Progenitor cell of endocrine pancreas (in vitro differentiated cells): ENCODE measurements at regions not wholly inside any gene's neighbourhood (a gene's known extent, or its start where the extent isn't known, plus 50 kb on each side); places are given as distances from the start of the nearest gene placed in this dataset.
"Not testable (repeated sequence)": the region's sequence is repeated elsewhere in the genome, so short reads cannot be mapped to it uniquely, and the experiment has no call there.

Experiments used
- DNase-seq: peaks from one replicate; pipeline ENCODE4 v3.0.0; 2021; ENCODE audit warnings: low spot score; ENCODE audit not compliant: unreplicated experiment
- H3K27ac Mint-ChIP-seq: 2 replicates; pipeline ENCODE4 v1.8.0; 2021; ENCODE audit warnings: mild to moderate bottlenecking, moderate library complexity, mixed read lengths
- H3K27me3 Mint-ChIP-seq: 2 replicates; pipeline ENCODE4 v1.8.0; 2021; ENCODE audit warnings: mixed read lengths
- H3K36me3 Mint-ChIP-seq: 2 replicates; pipeline ENCODE4 v1.8.0; 2022; ENCODE audit warnings: mixed read lengths; ENCODE audit not compliant: insufficient read depth
- H3K4me1 Mint-ChIP-seq: 2 replicates; pipeline ENCODE4 v1.8.0; 2021; ENCODE audit warnings: low read depth, mixed read lengths
- H3K4me3 Mint-ChIP-seq: 2 replicates; pipeline ENCODE4 v1.8.0; 2021; ENCODE audit warnings: low read depth, mild to moderate bottlenecking, moderate library complexity, mixed read lengths
- H3K9me3 Mint-ChIP-seq: 2 replicates; pipeline ENCODE4 v1.8.0; 2021; ENCODE audit warnings: low read depth, mixed read lengths
- TF ChIP-seq, protein P1 (sequence below): fragments of 200-600 bp; sonication (generic); IDR thresholded peaks from one replicate; pipeline ENCODE4 v1.5.0; 2021; ENCODE audit warnings: antibody characterized with exemption, mild to moderate bottlenecking; ENCODE audit not compliant: unreplicated experiment

DNA sequence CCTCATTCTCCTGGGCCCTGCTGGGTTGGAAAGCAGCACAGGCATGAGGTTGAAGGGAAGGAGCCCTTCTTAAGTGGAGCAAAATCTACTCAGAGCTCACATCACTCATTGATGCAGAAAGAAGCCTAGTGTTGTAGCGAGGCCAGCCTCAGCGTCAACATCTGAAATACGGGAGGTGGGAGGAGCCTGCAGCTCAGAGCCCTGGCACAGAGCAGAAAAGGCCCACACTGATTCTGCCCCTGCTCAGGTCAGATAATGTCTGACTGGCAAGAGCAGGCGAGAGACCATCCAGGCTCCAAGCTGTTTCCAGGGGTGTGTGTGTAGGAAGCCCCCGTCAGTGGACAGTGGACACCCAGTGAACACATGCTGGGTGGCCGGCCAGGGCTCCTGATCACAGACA lies 1541.6 kb downstream of the TSPY10 start:
- DNase-seq = no peak
- TF ChIP-seq, protein P1, sequence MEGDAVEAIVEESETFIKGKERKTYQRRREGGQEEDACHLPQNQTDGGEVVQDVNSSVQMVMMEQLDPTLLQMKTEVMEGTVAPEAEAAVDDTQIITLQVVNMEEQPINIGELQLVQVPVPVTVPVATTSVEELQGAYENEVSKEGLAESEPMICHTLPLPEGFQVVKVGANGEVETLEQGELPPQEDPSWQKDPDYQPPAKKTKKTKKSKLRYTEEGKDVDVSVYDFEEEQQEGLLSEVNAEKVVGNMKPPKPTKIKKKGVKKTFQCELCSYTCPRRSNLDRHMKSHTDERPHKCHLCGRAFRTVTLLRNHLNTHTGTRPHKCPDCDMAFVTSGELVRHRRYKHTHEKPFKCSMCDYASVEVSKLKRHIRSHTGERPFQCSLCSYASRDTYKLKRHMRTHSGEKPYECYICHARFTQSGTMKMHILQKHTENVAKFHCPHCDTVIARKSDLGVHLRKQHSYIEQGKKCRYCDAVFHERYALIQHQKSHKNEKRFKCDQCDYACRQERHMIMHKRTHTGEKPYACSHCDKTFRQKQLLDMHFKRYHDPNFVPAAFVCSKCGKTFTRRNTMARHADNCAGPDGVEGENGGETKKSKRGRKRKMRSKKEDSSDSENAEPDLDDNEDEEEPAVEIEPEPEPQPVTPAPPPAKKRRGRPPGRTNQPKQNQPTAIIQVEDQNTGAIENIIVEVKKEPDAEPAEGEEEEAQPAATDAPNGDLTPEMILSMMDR = no peak
- Mint-ChIP-seq H3K36me3 (no peaks in the 10 kb centered on the region), H3K27me3 (no peaks in the 10 kb centered on the region), H3K27ac (no peak overlapping the region), H3K4me1 (no peaks in the 10 kb centered on the region), H3K4me3 (no peak overlapping the region), H3K9me3 (no peaks in the 10 kb centered on the region)

DNA sequence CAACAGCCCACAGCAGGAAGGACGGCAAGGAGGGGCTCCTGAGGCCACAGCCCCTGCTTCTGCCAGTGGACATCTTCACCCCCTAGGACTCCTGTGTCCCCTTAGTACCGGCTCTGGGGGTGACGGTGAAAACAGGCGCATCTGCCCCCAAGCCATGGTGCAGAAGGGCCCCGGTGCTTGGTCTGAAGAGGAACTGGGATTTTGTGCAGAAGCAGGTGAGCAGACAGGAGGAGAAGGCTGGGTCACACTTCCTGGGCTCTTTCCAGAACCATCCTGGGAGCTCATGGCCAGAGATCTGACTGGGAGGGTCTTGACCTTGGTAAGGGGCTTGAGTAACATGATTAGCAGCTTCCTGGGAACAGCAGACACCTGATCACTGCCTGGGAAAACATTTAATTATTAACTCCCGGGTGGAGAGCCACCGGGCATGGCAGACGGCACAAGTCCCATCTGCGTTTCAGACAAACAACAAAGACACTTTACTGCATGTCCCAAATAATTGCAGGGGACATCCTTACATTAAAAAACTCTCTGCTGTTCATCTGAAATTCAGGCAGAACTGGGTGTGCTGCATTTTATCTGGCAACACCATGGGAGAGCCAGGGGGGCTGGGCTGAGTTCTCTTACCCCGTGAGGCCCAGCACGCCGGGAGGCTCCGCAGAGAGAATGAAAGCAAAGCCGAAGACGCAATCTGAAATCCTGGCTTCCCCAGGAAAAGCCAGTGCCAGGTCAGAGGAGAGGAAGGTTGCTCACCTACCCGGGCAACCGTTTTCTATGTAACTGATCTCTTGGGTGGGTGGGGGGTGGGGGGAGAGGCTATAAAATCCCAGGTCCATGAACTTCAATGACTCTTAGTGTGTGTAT lies 1542.8 kb downstream of the TSPY10 start:
- H3K27ac Mint-ChIP-seq = no peak overlapping the region
- H3K36me3 Mint-ChIP-seq = no peaks in the 10 kb centered on the region
- H3K27me3 Mint-ChIP-seq = no peaks in the 10 kb centered on the region
- no peak overlapping the region for H3K4me3 Mint-ChIP-seq
- TF ChIP-seq, protein P1 = no peak
- no peaks in the 10 kb centered on the region for H3K4me1 Mint-ChIP-seq
- H3K9me3 Mint-ChIP-seq = no peaks in the 10 kb centered on the region
- no peak for DNase-seq

DNA sequence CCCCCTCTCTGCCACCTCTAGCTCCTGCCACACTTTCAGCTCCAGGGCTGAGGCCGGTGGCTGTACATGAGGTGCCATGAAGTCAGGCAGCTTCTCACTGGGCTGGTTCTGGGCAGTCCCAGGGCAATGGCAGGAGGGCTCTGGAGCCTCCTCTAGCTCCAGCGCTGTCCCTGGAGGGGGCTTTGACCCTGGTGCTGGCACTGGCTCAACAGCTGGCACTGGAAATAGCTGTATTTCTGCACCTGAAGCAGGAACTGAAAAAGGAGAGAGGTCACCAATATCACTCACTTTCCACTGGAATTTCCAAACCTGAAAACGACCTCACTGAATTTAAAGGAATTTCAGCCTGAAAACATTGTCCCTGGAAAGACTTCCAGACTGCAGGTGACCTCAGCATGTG lies 1558.1 kb downstream of the TSPY10 start:
- not testable (repeated sequence) for H3K27me3 Mint-ChIP-seq, H3K27ac Mint-ChIP-seq, H3K4me3 Mint-ChIP-seq

DNA sequence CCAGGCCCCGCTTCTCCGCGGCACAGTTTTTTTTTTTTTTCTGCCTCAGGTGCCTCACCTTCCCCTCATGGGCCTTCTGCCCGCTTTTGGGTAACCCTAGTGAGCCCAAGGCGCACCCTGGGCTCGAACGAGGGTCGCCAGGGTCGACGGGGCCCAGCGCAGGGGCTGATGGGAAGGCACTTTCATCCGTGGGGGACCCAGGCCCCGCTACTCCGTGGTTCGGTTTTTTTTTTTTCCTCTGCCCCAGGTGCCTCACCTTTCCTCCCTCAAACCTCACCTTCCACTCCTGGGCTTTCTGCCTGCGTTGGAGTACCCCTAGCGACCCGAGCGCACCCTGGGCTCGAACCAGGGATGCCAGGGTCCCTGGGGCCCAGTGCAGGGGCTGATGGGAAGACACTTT lies 1569.8 kb downstream of the TSPY10 start:
- H3K27ac Mint-ChIP-seq, H3K4me1 Mint-ChIP-seq, DNase-seq, H3K9me3 Mint-ChIP-seq, H3K36me3 Mint-ChIP-seq, H3K27me3 Mint-ChIP-seq, H3K4me3 Mint-ChIP-seq: not testable (repeated sequence)

More for the DNA sequence above, 1558.1 kb downstream of the TSPY10 start:
- not testable (repeated sequence) for H3K4me1 Mint-ChIP-seq, DNase-seq, H3K9me3 Mint-ChIP-seq, H3K36me3 Mint-ChIP-seq

DNA sequence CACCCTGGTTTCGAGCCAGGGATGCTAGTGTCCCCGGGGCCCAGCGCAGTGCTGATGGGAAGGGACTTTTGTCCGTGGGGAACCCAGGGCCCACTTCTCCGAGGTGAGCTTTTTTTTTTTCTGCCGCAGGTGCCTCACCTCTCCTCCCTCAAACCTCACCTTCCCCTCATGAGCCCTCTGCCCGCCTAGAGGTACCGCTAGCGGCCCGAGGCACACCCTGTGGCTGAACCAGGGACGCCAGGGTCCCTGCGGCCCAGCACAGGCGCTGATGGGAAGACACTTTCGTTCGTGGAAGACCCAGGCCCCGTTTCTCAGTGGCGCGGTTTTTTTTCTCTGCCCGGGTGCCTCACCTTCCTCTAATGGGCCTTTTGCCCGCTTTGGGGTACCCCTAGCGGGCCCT lies 1570.7 kb downstream of the TSPY10 start:
- H3K9me3 Mint-ChIP-seq, H3K27me3 Mint-ChIP-seq, H3K27ac Mint-ChIP-seq, H3K36me3 Mint-ChIP-seq, H3K4me3 Mint-ChIP-seq, H3K4me1 Mint-ChIP-seq, DNase-seq: not testable (repeated sequence)

DNA sequence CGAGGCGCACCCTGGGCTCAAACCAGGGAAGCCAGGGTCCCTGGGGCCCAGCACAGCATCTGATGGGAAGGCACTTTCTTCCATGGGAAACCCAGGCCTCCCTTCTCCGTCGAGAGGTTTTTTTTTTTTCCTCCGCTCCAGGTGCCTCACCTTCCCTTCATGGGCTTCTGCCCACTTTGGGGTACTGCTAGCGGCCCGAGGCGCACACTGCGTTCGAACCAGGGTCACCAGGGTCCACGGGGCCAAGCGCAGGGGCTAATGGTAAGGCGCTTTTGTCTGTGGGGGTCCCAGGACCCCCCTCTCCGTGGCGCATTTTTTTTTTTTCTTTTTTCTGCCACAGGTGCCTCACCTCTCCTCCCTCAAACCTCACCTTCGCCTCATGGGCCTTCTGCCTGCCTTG lies 1571.3 kb downstream of the TSPY10 start:
- H3K27ac Mint-ChIP-seq = no peak overlapping the region
- H3K27me3 Mint-ChIP-seq = no peaks in the 10 kb centered on the region
- H3K4me3 Mint-ChIP-seq = no peak overlapping the region
- H3K36me3 Mint-ChIP-seq = no peaks in the 10 kb centered on the region
- TF ChIP-seq, protein P1 = no peak
- H3K4me1 Mint-ChIP-seq = no peaks in the 10 kb centered on the region
- no peak for DNase-seq
- H3K9me3 Mint-ChIP-seq = no peaks in the 10 kb centered on the region

DNA sequence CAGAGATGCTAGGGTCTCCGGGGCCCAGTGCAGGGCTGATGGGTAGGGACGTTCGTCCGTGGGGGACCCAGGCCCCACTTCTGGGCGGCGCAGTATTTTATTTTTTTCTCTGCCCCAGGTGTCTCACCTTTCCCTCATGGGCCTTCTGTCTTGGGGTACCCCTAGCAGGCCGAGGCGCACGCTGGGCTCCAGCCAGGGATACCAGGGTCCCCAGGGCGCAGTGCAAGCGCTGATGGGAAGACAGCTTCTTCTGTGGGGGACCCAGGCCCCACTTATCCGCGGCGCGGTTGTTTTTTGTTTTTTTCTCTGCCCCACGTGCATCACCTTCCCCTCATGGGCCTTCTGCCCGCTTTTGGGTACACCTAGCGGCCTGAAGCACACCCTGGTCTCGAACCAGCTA lies 1572.8 kb downstream of the TSPY10 start:
- H3K36me3 Mint-ChIP-seq, H3K4me3 Mint-ChIP-seq, H3K9me3 Mint-ChIP-seq, DNase-seq, H3K4me1 Mint-ChIP-seq, H3K27me3 Mint-ChIP-seq, H3K27ac Mint-ChIP-seq: not testable (repeated sequence)

DNA sequence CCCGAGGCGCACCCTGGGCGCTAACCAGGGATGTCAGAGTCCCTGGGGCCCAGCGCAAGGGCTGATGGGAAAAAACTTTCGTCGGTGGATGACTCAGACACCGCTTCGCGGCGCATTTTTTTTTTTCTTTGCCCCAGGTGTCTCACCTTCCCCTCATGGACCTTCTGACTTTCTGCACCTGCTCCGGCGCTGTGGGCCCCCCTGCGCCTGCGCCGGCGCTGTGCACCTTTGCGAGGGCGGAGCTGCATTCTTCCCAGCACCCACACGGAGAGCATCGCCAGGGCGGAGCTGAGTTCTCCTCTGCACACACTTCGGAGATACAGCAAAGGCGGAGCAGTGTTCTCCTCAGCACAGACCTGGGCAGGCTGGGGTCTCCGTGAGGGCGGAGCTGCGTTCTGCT lies 1575.3 kb downstream of the TSPY10 start:
- not testable (repeated sequence) for H3K9me3 Mint-ChIP-seq, DNase-seq, H3K36me3 Mint-ChIP-seq, H3K27ac Mint-ChIP-seq, H3K4me3 Mint-ChIP-seq, H3K27me3 Mint-ChIP-seq, H3K4me1 Mint-ChIP-seq

DNA sequence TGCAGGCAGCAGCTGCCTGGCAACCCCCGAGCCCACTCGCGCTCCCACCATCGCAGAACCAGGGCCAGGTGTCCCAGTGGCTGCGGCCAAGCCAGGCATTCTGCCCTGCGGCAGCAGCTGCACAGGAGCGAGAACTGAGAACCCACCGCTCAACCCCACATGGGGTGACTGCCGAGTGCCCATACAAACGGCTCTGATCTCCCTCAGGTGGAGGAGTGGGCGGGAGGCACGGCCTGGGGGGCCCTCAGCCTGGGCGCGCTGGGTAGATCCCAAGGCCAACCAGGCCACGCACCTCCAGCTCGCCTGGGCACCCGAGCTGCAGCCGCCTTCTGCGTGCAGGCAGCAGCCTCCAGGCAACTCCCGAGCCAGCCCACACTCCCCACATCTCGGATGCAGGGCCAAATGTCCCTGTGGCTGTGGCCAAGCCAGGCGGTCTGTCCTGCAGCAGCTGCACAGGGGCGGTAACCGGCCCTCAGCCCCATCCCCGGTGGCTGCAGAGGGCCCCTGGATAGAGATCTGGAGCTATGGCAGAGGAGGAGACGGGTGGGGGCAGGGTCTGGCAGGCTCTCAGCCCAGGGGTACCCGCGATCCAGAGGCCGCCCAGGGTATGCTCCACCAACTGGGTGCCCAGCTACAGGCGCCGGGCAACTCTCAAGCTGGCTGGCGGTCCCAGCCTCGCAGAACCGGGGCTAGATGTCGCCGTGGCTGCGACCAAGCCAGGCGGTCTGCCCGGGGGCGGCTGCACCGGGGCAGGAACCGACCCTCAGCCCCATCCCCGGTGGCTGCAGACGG lies 1579.6 kb downstream of the TSPY10 start:
- DNase-seq, H3K27ac Mint-ChIP-seq, H3K27me3 Mint-ChIP-seq, H3K4me3 Mint-ChIP-seq, H3K36me3 Mint-ChIP-seq, H3K9me3 Mint-ChIP-seq, H3K4me1 Mint-ChIP-seq: not testable (repeated sequence)

DNA sequence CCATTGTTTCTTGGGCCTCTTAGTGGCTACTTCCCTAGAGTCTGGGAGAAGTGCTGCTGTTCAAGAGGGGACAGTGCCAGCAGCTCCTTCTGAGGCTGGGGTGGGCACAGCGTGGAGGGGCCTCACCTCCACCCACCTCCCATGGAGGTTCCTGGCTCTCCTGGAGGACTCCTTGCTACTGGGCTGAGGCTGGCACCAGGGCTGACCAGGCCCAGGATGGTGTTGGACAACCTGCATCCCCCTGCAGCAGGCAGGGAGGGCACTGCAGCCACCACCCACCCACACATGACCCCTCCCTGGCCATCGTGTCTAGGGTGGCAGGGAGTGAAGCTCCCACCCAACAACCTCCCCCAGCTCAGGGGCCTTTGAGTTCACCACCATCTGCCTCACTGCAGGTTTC lies 1549.3 kb upstream of the USP9Y start:
- not testable (repeated sequence) for H3K4me3 Mint-ChIP-seq, H3K9me3 Mint-ChIP-seq, H3K4me1 Mint-ChIP-seq, H3K27me3 Mint-ChIP-seq, H3K27ac Mint-ChIP-seq, DNase-seq, H3K36me3 Mint-ChIP-seq
